Epithelial cell of esophagus (primary cell): ENCODE measurements at regions not wholly inside any gene's neighbourhood (a gene's known extent, or its start where the extent isn't known, plus 50 kb on each side); places are given as distances from the start of the nearest gene placed in this dataset.

ENCODE experiments used
- DNase-seq: peaks from one replicate; pipeline ENCODE4 v3.0.0; 2010; ENCODE audit warnings: low read depth
- H3K4me3 ChIP-seq: 2 replicates; pipeline ENCODE4 v1.5.1; 2011; ENCODE audit warnings: mild to moderate bottlenecking, low read length, control low read depth
- CTCF ChIP-seq: IDR thresholded peaks from 2 replicates; pipeline ENCODE4 v1.5.1; 2011; ENCODE audit warnings: low read depth, mild to moderate bottlenecking, low read length, control low read depth, inconsistent platforms; ENCODE audit not compliant: insufficient read depth; ENCODE audit errors: missing control alignments

DNA sequence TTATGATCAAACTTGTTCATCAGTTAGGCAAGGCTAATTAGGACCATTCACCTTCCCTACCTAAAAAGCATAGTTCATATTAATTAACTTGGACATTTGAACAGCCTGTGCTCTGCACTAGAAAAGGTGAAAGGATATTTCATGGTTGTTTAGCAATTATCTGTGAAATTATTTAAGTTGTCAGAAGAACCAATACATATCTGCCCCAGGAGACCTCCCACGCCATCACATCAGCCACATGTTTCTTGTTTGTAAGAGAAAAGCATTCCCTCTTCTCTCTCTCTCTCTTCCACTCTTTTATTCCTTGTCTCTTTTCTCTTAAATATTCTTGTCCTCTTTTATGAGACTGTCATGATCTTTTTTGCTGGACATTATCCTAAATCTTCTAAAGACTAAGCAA, 282.0 kb upstream of the RND3 start:
- no peak for TF ChIP-seq CTCF
- DNase-seq = no peak
- H3K4me3 ChIP-seq = no peak overlapping the region

DNA sequence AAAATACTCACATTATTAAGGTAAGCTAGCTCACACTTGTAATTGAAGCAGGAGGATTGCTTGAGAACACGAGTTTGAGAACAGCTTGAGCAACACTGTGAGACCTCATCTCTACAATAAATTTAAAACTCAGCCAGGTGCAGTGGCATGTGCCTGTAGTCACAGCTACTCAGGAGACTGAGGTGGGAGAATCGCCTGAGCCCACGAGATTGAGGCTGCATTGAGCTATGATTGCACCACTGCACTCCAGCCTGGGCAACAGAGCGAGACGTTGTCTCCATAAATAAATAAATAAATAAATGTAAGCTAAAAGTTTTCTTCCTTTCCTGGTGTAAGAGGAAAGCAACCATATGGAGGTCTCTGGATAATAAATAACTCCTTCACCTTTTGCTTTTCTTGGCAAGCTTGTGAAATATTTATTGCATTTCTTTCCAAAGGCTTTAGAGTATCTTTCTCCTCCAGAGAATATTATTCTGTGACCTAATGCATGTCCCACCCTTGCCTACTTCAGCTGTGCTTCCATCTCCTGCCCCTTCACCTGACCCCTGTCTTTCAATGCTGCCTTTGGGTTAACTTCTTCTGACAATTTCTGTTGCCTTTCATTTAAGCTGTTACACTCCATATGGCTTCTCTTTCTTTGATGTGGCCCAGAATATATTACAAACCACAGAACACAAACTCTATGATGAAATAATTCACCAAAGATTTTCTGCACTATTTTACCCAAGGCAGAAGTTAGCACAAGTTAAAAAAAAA, 280.7 kb upstream of the RND3 start:
- no peak for TF ChIP-seq CTCF
- DNase-seq = no peak
- no peak overlapping the region for H3K4me3 ChIP-seq

- no peak for TF ChIP-seq CTCF
- no peak overlapping the region for H3K4me3 ChIP-seq
- no peak for DNase-seq
Measured at GRCh38 chr2:150762571-150762970, 275.1 kb upstream of the RND3 start.

DNA sequence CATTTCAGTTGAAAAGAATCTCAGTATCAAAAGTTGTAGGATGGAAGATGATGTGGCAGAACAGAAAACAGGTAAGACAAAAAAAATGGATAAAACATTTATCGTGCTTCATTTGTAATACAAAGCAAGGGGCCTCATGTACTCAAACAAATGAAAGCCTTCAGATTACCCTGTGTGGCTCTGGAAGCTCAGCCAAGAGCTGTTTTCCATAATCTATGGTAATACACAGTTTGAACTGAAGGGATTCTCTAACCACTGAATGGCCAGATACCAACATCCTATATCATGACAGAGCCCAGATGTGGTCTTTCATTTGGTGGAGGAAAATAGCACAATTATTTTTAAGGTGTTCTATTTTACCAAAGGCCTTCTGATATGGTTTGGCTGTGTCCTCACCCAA, 272.1 kb upstream of the RND3 start:
- DNase-seq = no peak
- no peak for TF ChIP-seq CTCF
- H3K4me3 ChIP-seq = no peak overlapping the region

GRCh38 chr2:150759106-150759505, 271.6 kb upstream of the RND3 start:
- no peak for DNase-seq
- no peak overlapping the region for H3K4me3 ChIP-seq
- no peak for TF ChIP-seq CTCF

DNA sequence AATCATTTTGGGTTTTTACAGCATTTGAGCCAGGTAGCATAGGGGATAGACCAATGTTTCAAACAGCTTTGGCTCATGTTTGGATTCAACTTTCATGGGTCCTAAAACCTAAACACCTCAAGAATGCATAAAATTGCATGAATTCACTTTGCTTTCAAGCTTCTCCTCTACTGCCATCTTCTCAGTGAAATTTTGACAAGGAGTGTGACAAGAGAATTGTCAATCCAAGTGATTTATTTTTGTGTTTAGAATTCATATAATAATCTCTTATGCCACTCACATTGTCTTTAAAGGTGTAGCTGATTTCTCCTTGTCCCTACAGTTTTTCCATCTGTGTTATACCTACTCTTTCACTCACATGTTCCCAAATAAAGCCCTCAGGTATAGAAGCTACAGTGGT, 264.8 kb upstream of the RND3 start:
- DNase-seq = no peak
- no peak overlapping the region for H3K4me3 ChIP-seq
- no peak for TF ChIP-seq CTCF

DNA sequence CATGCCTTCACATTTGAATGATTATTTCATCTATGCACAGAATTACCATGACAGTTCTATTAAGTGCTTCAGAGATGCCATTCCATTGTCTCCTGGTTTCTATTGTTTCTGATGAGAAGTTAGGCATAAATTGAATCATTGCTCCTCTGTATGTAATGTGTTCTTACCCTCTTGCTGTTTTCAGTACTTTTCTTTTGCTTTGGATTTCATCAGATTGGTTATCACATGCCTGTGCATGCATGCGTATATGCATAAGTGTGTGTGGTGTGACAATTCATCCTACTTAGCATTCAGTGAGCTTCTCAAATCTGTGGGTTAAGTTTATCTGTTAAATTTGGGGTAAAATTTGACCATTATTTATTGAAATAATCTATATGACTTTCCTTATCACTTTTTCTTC, 263.3 kb upstream of the RND3 start:
- DNase-seq = peak; percentile 43
- no peak for TF ChIP-seq CTCF
- no peak overlapping the region for H3K4me3 ChIP-seq
